Astrocyte of the cerebellum (primary cell): ENCODE measurements at regions not wholly inside any gene's neighbourhood (a gene's known extent, or its start where the extent isn't known, plus 50 kb on each side); places are given as distances from the start of the nearest gene placed in this dataset.

ENCODE experiments used
- DNase-seq: peaks from one replicate; pipeline ENCODE4 v3.0.0-alpha.2; 2011; ENCODE audit warnings: low read depth
- H3K4me3 ChIP-seq: 2 replicates; pipeline ENCODE4 v1.5.1; 2011; ENCODE audit warnings: mild to moderate bottlenecking, low read depth, low read length, moderate library complexity
- CTCF ChIP-seq: IDR thresholded peaks from 2 replicates; pipeline ENCODE4 v1.5.1; 2012; ENCODE audit warnings: low read length, low read depth, moderate library complexity, mild to moderate bottlenecking; ENCODE audit errors: missing control alignments
- in situ Hi-C: cut with HindIII; loops from 2 replicates; pipeline ENCODE4 v1.10.0; 2017; ENCODE audit warnings: low sequenced_read_pairs

GRCh38 chr6:11961923-11962322 is 50.2 kb upstream of the HIVEP1 start:
- in situ Hi-C loops = no loop called here
- TF ChIP-seq CTCF = no peak
- no peak overlapping the region for H3K4me3 ChIP-seq
- DNase-seq = no peak

GRCh38 chr6:11960909-11961779 is 51.0 kb upstream of the HIVEP1 start:
- no peak overlapping the region for H3K4me3 ChIP-seq
- TF ChIP-seq CTCF = no peak
- in situ Hi-C loops = no loop called here
- no peak for DNase-seq

DNA sequence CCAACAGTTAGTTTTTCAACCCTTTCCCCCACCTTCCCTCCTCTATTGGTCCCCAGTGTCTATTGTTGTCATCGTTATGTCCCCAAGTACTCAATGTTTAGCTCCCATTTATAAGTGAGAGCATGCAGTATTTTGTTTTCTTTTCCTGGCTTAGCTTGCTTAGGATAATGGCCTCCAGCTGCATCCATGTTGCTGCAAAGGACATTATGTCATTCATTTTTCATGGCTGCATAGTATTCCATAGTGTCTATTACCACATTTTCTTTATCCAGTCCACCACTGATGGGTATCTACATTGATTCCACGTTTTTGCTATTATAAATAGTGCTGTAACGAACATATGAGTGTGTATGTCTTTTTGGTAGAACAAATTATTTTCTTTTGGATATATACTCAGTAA is 55.3 kb upstream of the HIVEP1 start:
- in situ Hi-C loops = no loop called here
- DNase-seq = no peak
- no peak overlapping the region for H3K4me3 ChIP-seq
- TF ChIP-seq CTCF = no peak

- no peak for TF ChIP-seq CTCF
- no peak for DNase-seq
- in situ Hi-C loops = no loop called here
- no peak overlapping the region for H3K4me3 ChIP-seq
Measured at GRCh38 chr6:11953641-11954040, 58.5 kb upstream of the HIVEP1 start.

- in situ Hi-C loops = no loop called here
- DNase-seq = no peak
- TF ChIP-seq CTCF = no peak
- no peak overlapping the region for H3K4me3 ChIP-seq
Measured at GRCh38 chr6:11952316-11952715, 59.8 kb upstream of the HIVEP1 start.

DNA sequence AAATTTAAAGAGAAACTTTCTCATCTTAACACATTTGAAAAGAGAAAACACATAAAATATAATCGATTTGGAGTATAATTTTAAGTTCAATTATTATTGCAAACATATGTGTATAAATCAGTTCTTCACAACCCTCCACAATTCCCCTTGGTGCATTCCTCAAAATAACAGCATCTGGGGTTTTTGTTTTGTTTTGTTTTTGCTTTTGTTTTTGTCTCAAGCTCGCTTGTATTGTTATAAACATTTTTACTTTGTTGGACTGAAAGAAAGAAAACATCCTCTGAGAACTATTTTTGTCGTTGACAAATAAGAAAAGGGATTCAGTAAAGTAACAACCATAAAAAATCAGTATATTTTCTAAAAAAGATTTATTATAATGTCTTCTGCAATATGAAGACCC is 60.2 kb upstream of the HIVEP1 start:
- no peak for DNase-seq

More for the DNA sequence above, 60.2 kb upstream of the HIVEP1 start:
- no peak overlapping the region for H3K4me3 ChIP-seq
- no peak for TF ChIP-seq CTCF
- in situ Hi-C loops = no loop called here
